H1 (cell line): ENCODE measurements at regions not wholly inside any gene's neighbourhood (a gene's known extent, or its start where the extent isn't known, plus 50 kb on each side); places are given as distances from the start of the nearest gene placed in this dataset.

Source experiments
- CTCF ChIA-PET: fragments of 300-600 bp; sonication (Branson Sonifier 250); formaldehyde crosslinking; loops from one replicate; lab custom pipeline; 2021; ENCODE audit not compliant: partially characterized antibody; lab: Charles Lee
- POLR2A ChIA-PET: fragments of 300-600 bp; sonication (Branson Sonifier 250); formaldehyde crosslinking; loops from one replicate; lab custom pipeline; 2021; ENCODE audit warnings: inconsistent platforms; ENCODE audit not compliant: partially characterized antibody; lab: Charles Lee
- DNase-seq, 2 experiments: peaks; one replicate each; pipeline versions ENCODE4 v3.0.0 to v3.0.0-alpha.2; 2010 to 2022; ENCODE audit warnings: low spot score in 2 of 2, low read depth in 1 of 2, mixed read lengths in 1 of 2
- FAIRE-seq: peaks from 2 replicates; lab custom pipeline; 2011; peaks lifted over from hg19 to GRCh38; lab: Jason Lieb, UNC
- H2AFZ ChIP-seq: 2 replicates; pipeline ENCODE4 v1.8.1; 2012; ENCODE audit warnings: low read length, inconsistent platforms
- H2AK5ac ChIP-seq: 2 replicates; pipeline ENCODE4 v1.6.1; 2013; ENCODE audit warnings: low read depth, low read length
- H2BK120ac ChIP-seq: replicated peaks from 2 replicates; pipeline ENCODE3; 2013; ENCODE audit warnings: low read depth, low read length, inconsistent platforms
- H2BK12ac ChIP-seq: 2 replicates; pipeline ENCODE4 v1.6.1; 2013; ENCODE audit warnings: low read depth, low read length
- H2BK15ac ChIP-seq: 2 replicates; pipeline ENCODE4 v1.6.1; 2013; ENCODE audit warnings: low read length
- H2BK20ac ChIP-seq: 2 replicates; pipeline ENCODE4 v1.6.1; 2013; ENCODE audit warnings: low read length
- H2BK5ac ChIP-seq: 2 replicates; pipeline ENCODE4 v1.6.1; 2013; ENCODE audit warnings: low read depth, low read length
- H3K14ac ChIP-seq: 2 replicates; pipeline ENCODE4 v1.6.1; 2013; ENCODE audit warnings: inconsistent platforms; ENCODE audit not compliant: insufficient read length
- H3K18ac ChIP-seq: 2 replicates; pipeline ENCODE4 v1.6.1; 2013; ENCODE audit warnings: low read length; ENCODE audit errors: extremely low read depth
- H3K23ac ChIP-seq: 2 replicates; pipeline ENCODE4 v1.6.1; 2013; ENCODE audit warnings: inconsistent platforms; ENCODE audit not compliant: insufficient read length
- H3K23me2 ChIP-seq: 2 replicates; pipeline ENCODE4 v1.6.1; 2013; ENCODE audit warnings: low read depth, low read length
- H3K27ac ChIP-seq: 2 replicates; pipeline ENCODE4 v1.6.1; 2011; ENCODE audit warnings: low read depth, low read length, inconsistent platforms
- H3K27me3 ChIP-seq, 4 experiments: replicated peaks in 1 of 4; 1 replicate in 1 of 4; 2 replicates in 3 of 4; pipeline versions ENCODE4 v1.6.1 to v1.8.1; 2011 to 2013; ENCODE audit warnings: low read length in 3 of 4, mild to moderate bottlenecking in 3 of 4, inconsistent platforms in 2 of 4, mixed read lengths in 2 of 4, moderate library complexity in 1 of 4; ENCODE audit not compliant: control insufficient read depth in 3 of 4, insufficient read depth in 3 of 4; ENCODE audit errors: extremely low read depth in 1 of 4
- H3K36me3 ChIP-seq, 4 experiments: 2 replicates each; pipeline versions ENCODE4 v1.6.1 to v1.8.1; 2011 to 2013; ENCODE audit warnings: mild to moderate bottlenecking in 4 of 4, low read length in 3 of 4, moderate library complexity in 2 of 4, control low read depth in 1 of 4, inconsistent platforms in 1 of 4; ENCODE audit not compliant: insufficient read depth in 4 of 4, control insufficient read depth in 2 of 4
- H3K4ac ChIP-seq: replicated peaks from 2 replicates; pipeline ENCODE3; 2013; ENCODE audit warnings: low read length, low read depth, mixed read lengths, inconsistent platforms; ENCODE audit not compliant: insufficient read length
- H3K4me1 ChIP-seq, 4 experiments: replicated peaks in 1 of 4; 1 replicate in 1 of 4; 2 replicates in 3 of 4; pipeline versions ENCODE4 v1.6.1 to v1.8.1; 2011 to 2013; ENCODE audit warnings: low read length in 3 of 4, inconsistent platforms in 2 of 4, mixed read lengths in 1 of 4; ENCODE audit not compliant: insufficient read depth in 4 of 4, control insufficient read depth in 3 of 4
- H3K4me2 ChIP-seq, 2 experiments: 2 replicates each; pipeline versions ENCODE4 v1.6.1 to v1.8.1; 2011 to 2013; ENCODE audit warnings: low read depth in 2 of 2, low read length in 2 of 2, control low read depth in 1 of 2, inconsistent platforms in 1 of 2, mild to moderate bottlenecking in 1 of 2; ENCODE audit not compliant: insufficient read depth in 1 of 2
- H3K4me3 ChIP-seq, 4 experiments: fragments of 200-600, 300-600 bp in 1 of 4; sonication (generic), shearing (Covaris generic), sonication (Bioruptor Twin) in 1 of 4; 2 replicates each; pipeline versions ENCODE4 v1.5.1 to v1.8.1; 2011 to 2016; ENCODE audit warnings: low read length in 4 of 4, low read depth in 3 of 4, control low read depth in 2 of 4, inconsistent platforms in 2 of 4, mild to moderate bottlenecking in 2 of 4, mixed read lengths in 1 of 4, moderate library complexity in 1 of 4; ENCODE audit not compliant: insufficient read depth in 2 of 4; ENCODE audit errors: extremely low read depth in 1 of 4
- H3K56ac ChIP-seq: replicated peaks from 2 replicates; pipeline ENCODE3; 2013; ENCODE audit warnings: low read depth, mild to moderate bottlenecking, mixed read lengths, low read length, inconsistent platforms; ENCODE audit not compliant: insufficient read length
- H3K79me1 ChIP-seq: 2 replicates; pipeline ENCODE4 v1.6.1; 2013; ENCODE audit warnings: low read depth, low read length, control low read depth
- H3K79me2 ChIP-seq, 2 experiments: 2 replicates each; pipeline versions ENCODE4 v1.6.1 to v1.8.1; 2012 to 2013; ENCODE audit warnings: low read length in 2 of 2, mild to moderate bottlenecking in 2 of 2, inconsistent platforms in 1 of 2; ENCODE audit not compliant: insufficient read depth in 2 of 2, control insufficient read depth in 1 of 2
- H3K9ac ChIP-seq, 4 experiments: replicated peaks in 1 of 4; 1 replicate in 1 of 4; 2 replicates in 3 of 4; pipeline versions ENCODE4 v1.6.1 to v1.8.1; 2011 to 2013; ENCODE audit warnings: low read depth in 3 of 4, low read length in 3 of 4, control low read depth in 2 of 4, mild to moderate bottlenecking in 2 of 4, moderate library complexity in 2 of 4, inconsistent platforms in 1 of 4; ENCODE audit errors: extremely low read depth in 1 of 4
- H3K9me3 ChIP-seq, 2 experiments: 2 replicates each; pipeline versions ENCODE4 v1.6.1 to v1.8.1; 2012 to 2013; ENCODE audit warnings: mild to moderate bottlenecking in 2 of 2, moderate library complexity in 2 of 2, control low read depth in 1 of 2, inconsistent platforms in 1 of 2, low read depth in 1 of 2, low read length in 1 of 2, mixed read lengths in 1 of 2; ENCODE audit not compliant: insufficient read depth in 2 of 2
- H4K20me1 ChIP-seq, 2 experiments: replicated peaks in 1 of 2; 2 replicates each; pipeline versions ENCODE3 to v1.8.1; 2011 to 2013; ENCODE audit warnings: inconsistent platforms in 2 of 2, low read length in 2 of 2, mild to moderate bottlenecking in 1 of 2; ENCODE audit not compliant: insufficient read depth in 2 of 2, control insufficient read depth in 1 of 2
- H4K5ac ChIP-seq: 2 replicates; pipeline ENCODE4 v1.6.1; 2013; ENCODE audit warnings: low read length, low read depth, mixed read lengths, inconsistent platforms; ENCODE audit not compliant: insufficient read length
- H4K8ac ChIP-seq: 2 replicates; pipeline ENCODE4 v1.8.0; 2013; ENCODE audit warnings: mild to moderate bottlenecking, moderate library complexity, low read length, inconsistent platforms; ENCODE audit not compliant: insufficient read depth; ENCODE audit errors: extremely low read depth
- H4K91ac ChIP-seq: replicated peaks from 2 replicates; pipeline ENCODE3; 2013; ENCODE audit warnings: low read length, mixed read lengths, inconsistent platforms; ENCODE audit not compliant: insufficient read length
- ATF3 ChIP-seq: IDR thresholded peaks from 2 replicates; pipeline ENCODE4 v1.6.1; 2011; ENCODE audit warnings: low read depth, mild to moderate bottlenecking, low read length; ENCODE audit not compliant: insufficient read depth
- BCL11A ChIP-seq, 2 experiments: IDR thresholded peaks; one replicate each; pipeline ENCODE4 v1.6.1; 2011; ENCODE audit warnings: low read depth in 2 of 2, low read length in 2 of 2, mild to moderate bottlenecking in 2 of 2
- BRCA1 ChIP-seq: IDR thresholded peaks from 2 replicates; pipeline ENCODE4 v1.6.1; 2012; ENCODE audit warnings: low read depth, low read length, improper control_type of control experiment
- EP300 ChIP-seq, 2 experiments: IDR thresholded peaks; 1 replicate in 1 of 2; 2 replicates in 1 of 2; pipeline ENCODE4 v1.6.1; 2011 to 2012; ENCODE audit warnings: low read depth in 2 of 2, low read length in 2 of 2, mild to moderate bottlenecking in 2 of 2, borderline replicate concordance in 1 of 2, inconsistent platforms in 1 of 2, moderate library complexity in 1 of 2
- HDAC2 ChIP-seq, 2 experiments: fragments of 300-600 bp in 1 of 2; sonication (generic) in 1 of 2; IDR thresholded peaks; 2 replicates each; pipeline ENCODE4 v1.6.1; 2011 to 2012; ENCODE audit warnings: low read depth in 2 of 2, low read length in 2 of 2, mild to moderate bottlenecking in 2 of 2, moderate library complexity in 2 of 2, borderline replicate concordance in 1 of 2, inconsistent platforms in 1 of 2
- HDAC6 ChIP-seq: IDR thresholded peaks from one replicate; pipeline ENCODE4 v1.7.1; 2012; ENCODE audit warnings: low read depth, mild to moderate bottlenecking, inconsistent platforms, low read length, moderate library complexity
- WGBS, 2 experiments: shearing (Covaris generic) in 1 of 2; methylation state at CpG; one replicate each; pipeline versions ENCODE4 v1.1.6 to v1.1.7; 2013 to 2015; ENCODE audit warnings: low lambda C conversion rate in 2 of 2, mixed read lengths in 2 of 2, inconsistent platforms in 1 of 2, low coverage in 1 of 2, missing lambda C conversion rate in 1 of 2; ENCODE audit not compliant: insufficient replicate concordance in 2 of 2, insufficient coverage in 1 of 2, insufficient read length in 1 of 2; ENCODE audit errors: extremely low coverage in 1 of 2, missing lambda C conversion rate in 1 of 2; 5-methylcytosine and 5-hydroxymethylcytosine counted together

- no peaks in the 10 kb centered on the region for H4K20me1 ChIP-seq
- DNase-seq (no peak), FAIRE-seq (no peak)
- no peak overlapping the region for H2BK5ac ChIP-seq
- no peak overlapping the region for H4K8ac ChIP-seq
- H2BK120ac ChIP-seq, result no peak overlapping the region
- no peaks in the 10 kb centered on the region for H3K4me1 ChIP-seq
- no peak overlapping the region for H2BK20ac ChIP-seq
- no peaks in the 10 kb centered on the region for H3K27me3 ChIP-seq
- H3K79me2 ChIP-seq, result no peaks in the 10 kb centered on the region
- no peak overlapping the region for H2BK12ac ChIP-seq
- no peaks in the 10 kb centered on the region for H3K36me3 ChIP-seq
- no peak overlapping the region for H2AFZ ChIP-seq
- H3K4me2 ChIP-seq, result no peak overlapping the region
- WGBS, 2 experiments, result 88% methylated on average over 3 of the region's 3 CpGs; no CpG with 5 or more reads in 1 of the 2 experiments
- no peak overlapping the region for H3K23ac ChIP-seq
- no peak overlapping the region for H3K4ac ChIP-seq
- TF ChIP-seq BCL11A (IDR thresholded peaks at IDR 0.05; ENCODE audit: low read depth in 2 of 2, low read length in 2 of 2) (no peak), HDAC2 (IDR thresholded peaks at IDR 0.05; ENCODE audit: borderline replicate concordance in 1 of 2, low read depth in 2 of 2, low read length in 2 of 2) (no peak), ATF3 (no peak), BRCA1 (no peak), EP300 (IDR thresholded peaks at IDR 0.05; ENCODE audit: borderline replicate concordance in 1 of 2, low read depth in 2 of 2, low read length in 2 of 2) (no peak), HDAC6 (no peak)
- H4K5ac ChIP-seq, result no peak overlapping the region
- no peak overlapping the region for H3K18ac ChIP-seq
- no peaks in the 10 kb centered on the region for H3K79me1 ChIP-seq
- H3K9me3 ChIP-seq, result no peaks in the 10 kb centered on the region
- no peaks in the 10 kb centered on the region for H3K23me2 ChIP-seq
- H3K56ac ChIP-seq, result no peak overlapping the region
- no peak overlapping the region for H2BK15ac ChIP-seq
- no peak overlapping the region for H3K9ac ChIP-seq
- H2AK5ac ChIP-seq, result no peak overlapping the region
- no peak overlapping the region for H4K91ac ChIP-seq
- H3K27ac ChIP-seq, result no peak overlapping the region
- no peak overlapping the region for H3K14ac ChIP-seq
- ChIA-PET CTCF (interaction anchor here (1.0 kb wide), 1 partner anchor 117 kb away, joined by 3 read pairs; no protein-coding TSS in a partner anchor), POLR2A (no interaction called here)
- H3K4me3 ChIP-seq, result no peak overlapping the region
Measured at GRCh38 chr18:77551055-77551454, 301.4 kb downstream of the GALR1 start.
